ENCODE measurements at regions not wholly inside any gene's neighbourhood (a gene's known extent, or its start where the extent isn't known, plus 50 kb on each side); places are given as distances from the start of the nearest gene placed in this dataset.

- TF ChIP-seq, protein P1, sequence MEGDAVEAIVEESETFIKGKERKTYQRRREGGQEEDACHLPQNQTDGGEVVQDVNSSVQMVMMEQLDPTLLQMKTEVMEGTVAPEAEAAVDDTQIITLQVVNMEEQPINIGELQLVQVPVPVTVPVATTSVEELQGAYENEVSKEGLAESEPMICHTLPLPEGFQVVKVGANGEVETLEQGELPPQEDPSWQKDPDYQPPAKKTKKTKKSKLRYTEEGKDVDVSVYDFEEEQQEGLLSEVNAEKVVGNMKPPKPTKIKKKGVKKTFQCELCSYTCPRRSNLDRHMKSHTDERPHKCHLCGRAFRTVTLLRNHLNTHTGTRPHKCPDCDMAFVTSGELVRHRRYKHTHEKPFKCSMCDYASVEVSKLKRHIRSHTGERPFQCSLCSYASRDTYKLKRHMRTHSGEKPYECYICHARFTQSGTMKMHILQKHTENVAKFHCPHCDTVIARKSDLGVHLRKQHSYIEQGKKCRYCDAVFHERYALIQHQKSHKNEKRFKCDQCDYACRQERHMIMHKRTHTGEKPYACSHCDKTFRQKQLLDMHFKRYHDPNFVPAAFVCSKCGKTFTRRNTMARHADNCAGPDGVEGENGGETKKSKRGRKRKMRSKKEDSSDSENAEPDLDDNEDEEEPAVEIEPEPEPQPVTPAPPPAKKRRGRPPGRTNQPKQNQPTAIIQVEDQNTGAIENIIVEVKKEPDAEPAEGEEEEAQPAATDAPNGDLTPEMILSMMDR (IDR thresholded peaks at IDR 0.05) = no peak
- TF ChIP-seq POLR2A (IDR thresholded peaks at IDR 0.05) = no peak
Measured at GRCh38 chr2:138960191-138960590, 180.0 kb upstream of the NXPH2 start.
